ENCODE measurements at regions not wholly inside any gene's neighbourhood (a gene's known extent, or its start where the extent isn't known, plus 50 kb on each side); places are given as distances from the start of the nearest gene placed in this dataset.

GRCh38 chr13:103246581-103247200 lies 180.5 kb upstream of the SLC10A2 start:
- TF ChIP-seq CTCF (IDR thresholded peaks at IDR 0.05; ENCODE audit: unreplicated experiment): no peak
- Mint-ChIP-seq H3K27ac (no peak overlapping the region), H3K4me3 (no peak overlapping the region), H3K36me3 (peaks cover 5% of the 10 kb centered on the region), H3K27me3 (ENCODE audit: low read depth) (no peaks in the 10 kb centered on the region), H3K9me3 (peaks cover 13% of the 10 kb centered on the region), H3K4me1 (no peaks in the 10 kb centered on the region)
- no peak for DNase-seq (ENCODE audit: low spot score in 2 of 2, unreplicated experiment in 2 of 2)

GRCh38 chr13:103243495-103243894 lies 177.3 kb upstream of the SLC10A2 start:
- no peak for TF ChIP-seq CTCF (IDR thresholded peaks at IDR 0.05; ENCODE audit: unreplicated experiment)
- Mint-ChIP-seq H3K27ac (no peak overlapping the region), H3K27me3 (ENCODE audit: low read depth) (no peaks in the 10 kb centered on the region)

GRCh38 chr13:103238441-103238840 lies 172.2 kb upstream of the SLC10A2 start:
- no peaks in the 10 kb centered on the region for H3K27me3 Mint-ChIP-seq (ENCODE audit: low read depth)
- peaks cover 26% of the 10 kb centered on the region for H3K9me3 Mint-ChIP-seq
- TF ChIP-seq CTCF (IDR thresholded peaks at IDR 0.05; ENCODE audit: unreplicated experiment): no peak
- H3K4me3 Mint-ChIP-seq: no peak overlapping the region
- no peak for DNase-seq (ENCODE audit: low spot score in 2 of 2, unreplicated experiment in 2 of 2)
- H3K36me3 Mint-ChIP-seq: no peaks in the 10 kb centered on the region
- no peak overlapping the region for H3K27ac Mint-ChIP-seq
- H3K4me1 Mint-ChIP-seq: no peaks in the 10 kb centered on the region

More at GRCh38 chr13:103243495-103243894, 177.3 kb upstream of the SLC10A2 start:
- DNase-seq (ENCODE audit: low spot score in 2 of 2, unreplicated experiment in 2 of 2): no peak
- H3K36me3 Mint-ChIP-seq: peaks cover 5% of the 10 kb centered on the region
- H3K4me1 Mint-ChIP-seq: no peaks in the 10 kb centered on the region
- H3K9me3 Mint-ChIP-seq: peaks cover 9% of the 10 kb centered on the region
- H3K4me3 Mint-ChIP-seq: no peak overlapping the region

GRCh38 chr13:103236213-103236612 lies 170.0 kb upstream of the SLC10A2 start:
- no peak for DNase-seq (ENCODE audit: low spot score in 2 of 2, unreplicated experiment in 2 of 2)
- H3K4me3 Mint-ChIP-seq: no peak overlapping the region
- H3K9me3 Mint-ChIP-seq: peaks cover 44% of the 10 kb centered on the region

GRCh38 chr13:103229674-103230073 lies 163.5 kb upstream of the SLC10A2 start:
- Mint-ChIP-seq H3K4me3 (no peak overlapping the region), H3K9me3 (peaks cover 44% of the 10 kb centered on the region), H3K27me3 (ENCODE audit: low read depth) (no peaks in the 10 kb centered on the region), H3K27ac (no peak overlapping the region), H3K36me3 (peaks cover 5% of the 10 kb centered on the region), H3K4me1 (no peaks in the 10 kb centered on the region)
- no peak for TF ChIP-seq CTCF (IDR thresholded peaks at IDR 0.05; ENCODE audit: unreplicated experiment)
- no peak for DNase-seq (ENCODE audit: low spot score in 2 of 2, unreplicated experiment in 2 of 2)

More at GRCh38 chr13:103236213-103236612, 170.0 kb upstream of the SLC10A2 start:
- H3K27ac Mint-ChIP-seq: no peak overlapping the region
- H3K4me1 Mint-ChIP-seq: no peaks in the 10 kb centered on the region
- peaks cover 4% of the 10 kb centered on the region for H3K36me3 Mint-ChIP-seq
- TF ChIP-seq CTCF (IDR thresholded peaks at IDR 0.05; ENCODE audit: unreplicated experiment): no peak
- no peaks in the 10 kb centered on the region for H3K27me3 Mint-ChIP-seq (ENCODE audit: low read depth)
